Prostate gland (tissue), 2 donors: ENCODE measurements at regions not wholly inside any gene's neighbourhood (a gene's known extent, or its start where the extent isn't known, plus 50 kb on each side); places are given as distances from the start of the nearest gene placed in this dataset.

Source experiments
- DNase-seq: peaks from one replicate; pipeline ENCODE4 v3.0.0-alpha.2; 2019; ENCODE audit warnings: low spot score
- H3K27ac ChIP-seq, 2 donors: fragments of 200-600 bp; sonication (generic); 2 replicates each; pipeline ENCODE4 v1.5.1; 2017 to 2019
- H3K27me3 ChIP-seq: fragments of 200-600 bp; sonication (generic); replicated peaks from 2 replicates; pipeline ENCODE4 v1.5.1; 2019; ENCODE audit not compliant: insufficient read depth
- H3K36me3 ChIP-seq, 2 donors: fragments of 200-600 bp; sonication (generic); 1 replicate in 1 of 2; 2 replicates in 1 of 2; pipeline versions ENCODE4 v1.5.1 to v1.8.1; 2017 to 2019
- H3K4me1 ChIP-seq: fragments of 200-600 bp; sonication (generic); replicated peaks from 2 replicates; pipeline ENCODE4 v1.5.1; 2019
- H3K4me3 ChIP-seq, 2 donors: fragments of 200-600 bp; sonication (generic); 2 replicates each; pipeline ENCODE4 v1.5.1; 2017 to 2019
- H3K9me3 ChIP-seq: fragments of 200-600 bp; sonication (generic); 2 replicates; pipeline ENCODE4 v1.5.1; 2017
- POLR2A ChIP-seq: fragments of 450-650 bp; IDR thresholded peaks from one replicate; pipeline ENCODE4 v1.6.1; 2016; ENCODE audit warnings: antibody characterized with exemption, mild to moderate bottlenecking
- POLR2AphosphoS5 ChIP-seq: sonication (generic); formaldehyde crosslinking; IDR thresholded peaks from one replicate; pipeline ENCODE4 v1.6.1; 2017; ENCODE audit warnings: antibody characterized with exemption
- WGBS: methylation state at CpG from one replicate; pipeline ENCODE4 v1.1.5; 2018; 5-methylcytosine and 5-hydroxymethylcytosine counted together
- intact Hi-C: fragments of 100-400 bp; cut with DNase I; formaldehyde crosslinking; loops from one replicate; pipeline ENCODE4 v1.14.2; 2022
- TF ChIP-seq, protein P1 (sequence below), 4 experiments: fragments of 200-600 bp in 2 of 4; fragments of 450-650 bp in 2 of 4; sonication (generic) in 2 of 4; IDR thresholded peaks; 1 replicate in 3 of 4; 2 replicates in 1 of 4; pipeline ENCODE4 v1.5.1; 2016 to 2019; ENCODE audit warnings: antibody characterized with exemption in 4 of 4, mild to moderate bottlenecking in 2 of 4, moderate library complexity in 2 of 4

GRCh38 chr1:18012686-18013085 is 94.9 kb upstream of the IGSF21 start:
- Histone ChIP-seq H3K4me1 (no peaks in the 10 kb centered on the region), H3K27ac (no peak overlapping the region), H3K36me3 (no peaks in the 10 kb centered on the region), H3K9me3 (no peaks in the 10 kb centered on the region), H3K27me3 (peaks cover 10% of the 10 kb centered on the region), H3K4me3 (no peak overlapping the region)
- no peak for DNase-seq
- 56% methylated on average over 8 of the region's 8 CpGs for WGBS
- TF ChIP-seq POLR2AphosphoS5: no peak
- TF ChIP-seq, protein P1, sequence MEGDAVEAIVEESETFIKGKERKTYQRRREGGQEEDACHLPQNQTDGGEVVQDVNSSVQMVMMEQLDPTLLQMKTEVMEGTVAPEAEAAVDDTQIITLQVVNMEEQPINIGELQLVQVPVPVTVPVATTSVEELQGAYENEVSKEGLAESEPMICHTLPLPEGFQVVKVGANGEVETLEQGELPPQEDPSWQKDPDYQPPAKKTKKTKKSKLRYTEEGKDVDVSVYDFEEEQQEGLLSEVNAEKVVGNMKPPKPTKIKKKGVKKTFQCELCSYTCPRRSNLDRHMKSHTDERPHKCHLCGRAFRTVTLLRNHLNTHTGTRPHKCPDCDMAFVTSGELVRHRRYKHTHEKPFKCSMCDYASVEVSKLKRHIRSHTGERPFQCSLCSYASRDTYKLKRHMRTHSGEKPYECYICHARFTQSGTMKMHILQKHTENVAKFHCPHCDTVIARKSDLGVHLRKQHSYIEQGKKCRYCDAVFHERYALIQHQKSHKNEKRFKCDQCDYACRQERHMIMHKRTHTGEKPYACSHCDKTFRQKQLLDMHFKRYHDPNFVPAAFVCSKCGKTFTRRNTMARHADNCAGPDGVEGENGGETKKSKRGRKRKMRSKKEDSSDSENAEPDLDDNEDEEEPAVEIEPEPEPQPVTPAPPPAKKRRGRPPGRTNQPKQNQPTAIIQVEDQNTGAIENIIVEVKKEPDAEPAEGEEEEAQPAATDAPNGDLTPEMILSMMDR (IDR thresholded peaks at IDR 0.05): no peak
- TF ChIP-seq POLR2A: no peak
- intact Hi-C loops: no loop called here

GRCh38 chr1:18013216-18013615 is 94.4 kb upstream of the IGSF21 start:
- intact Hi-C loops: no loop called here
- TF ChIP-seq POLR2AphosphoS5 (no peak), POLR2A (no peak)
- TF ChIP-seq, protein P1 (IDR thresholded peaks at IDR 0.05): no peak
- 57% methylated on average over 8 of the region's 8 CpGs for WGBS
- Histone ChIP-seq H3K36me3 (no peaks in the 10 kb centered on the region), H3K4me1 (no peaks in the 10 kb centered on the region), H3K4me3 (no peak overlapping the region), H3K9me3 (no peaks in the 10 kb centered on the region), H3K27ac (no peak overlapping the region), H3K27me3 (peaks cover 10% of the 10 kb centered on the region)
- no peak for DNase-seq

DNA sequence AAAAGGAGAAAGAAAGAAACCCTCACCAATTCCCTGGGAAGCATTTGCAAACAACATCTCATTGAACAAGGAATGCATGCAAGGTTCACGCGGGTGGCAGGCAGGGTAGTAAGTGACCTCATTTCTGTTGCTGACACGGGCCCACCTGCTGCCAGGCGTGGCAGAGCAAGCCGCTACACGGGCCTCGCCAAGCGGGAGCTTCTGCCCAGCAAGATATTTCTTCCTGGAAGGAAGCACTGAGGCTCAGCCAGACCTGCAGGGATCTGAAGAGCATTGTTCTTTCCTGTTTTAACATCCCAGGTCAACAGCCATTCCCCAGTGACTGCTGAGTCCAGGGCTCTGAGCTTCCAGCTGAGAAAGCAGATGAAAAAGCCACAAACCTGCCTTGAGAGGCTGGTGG is 91.9 kb upstream of the IGSF21 start:
- DNase-seq: no peak
- Histone ChIP-seq H3K36me3 (no peaks in the 10 kb centered on the region), H3K4me1 (no peaks in the 10 kb centered on the region), H3K27ac (no peak overlapping the region), H3K9me3 (no peaks in the 10 kb centered on the region), H3K27me3 (peaks cover 3% of the 10 kb centered on the region), H3K4me3 (no peak overlapping the region)
- intact Hi-C loops: no loop called here
- 46% methylated on average over 8 of the region's 8 CpGs for WGBS
- TF ChIP-seq POLR2A: no peak
- TF ChIP-seq, protein P1 (IDR thresholded peaks at IDR 0.05): no peak
- no peak for TF ChIP-seq POLR2AphosphoS5

DNA sequence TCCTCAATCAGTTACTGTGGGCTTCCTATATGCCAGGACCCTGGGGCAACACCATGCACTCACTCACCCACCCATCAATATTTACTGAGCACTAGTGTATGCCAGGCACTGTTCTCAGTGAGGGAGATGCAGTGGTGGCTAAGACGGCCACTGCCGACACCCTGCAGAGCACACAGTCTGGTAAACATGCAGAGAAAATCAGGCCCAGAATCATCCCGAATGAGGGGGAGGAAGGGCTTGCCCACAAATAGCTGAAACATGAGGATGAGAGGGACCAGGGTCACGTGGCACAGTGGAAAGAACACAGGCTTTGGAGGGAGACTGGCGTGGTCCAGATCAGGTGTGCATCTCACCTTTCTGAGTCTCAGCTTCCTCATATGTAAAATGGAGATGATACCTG is 89.2 kb upstream of the IGSF21 start:
- WGBS: 38% methylated on average over 5 of the region's 5 CpGs
- intact Hi-C loops: no loop called here
- DNase-seq: no peak
- TF ChIP-seq POLR2A (no peak), POLR2AphosphoS5 (no peak)
- TF ChIP-seq, protein P1 (IDR thresholded peaks at IDR 0.05): no peak
- H3K36me3 ChIP-seq: no peaks in the 10 kb centered on the region
- no peaks in the 10 kb centered on the region for H3K4me1 ChIP-seq
- H3K27me3 ChIP-seq: peaks cover 3% of the 10 kb centered on the region
- H3K4me3 ChIP-seq: no peak overlapping the region
- no peak overlapping the region for H3K27ac ChIP-seq
- H3K9me3 ChIP-seq: no peaks in the 10 kb centered on the region

DNA sequence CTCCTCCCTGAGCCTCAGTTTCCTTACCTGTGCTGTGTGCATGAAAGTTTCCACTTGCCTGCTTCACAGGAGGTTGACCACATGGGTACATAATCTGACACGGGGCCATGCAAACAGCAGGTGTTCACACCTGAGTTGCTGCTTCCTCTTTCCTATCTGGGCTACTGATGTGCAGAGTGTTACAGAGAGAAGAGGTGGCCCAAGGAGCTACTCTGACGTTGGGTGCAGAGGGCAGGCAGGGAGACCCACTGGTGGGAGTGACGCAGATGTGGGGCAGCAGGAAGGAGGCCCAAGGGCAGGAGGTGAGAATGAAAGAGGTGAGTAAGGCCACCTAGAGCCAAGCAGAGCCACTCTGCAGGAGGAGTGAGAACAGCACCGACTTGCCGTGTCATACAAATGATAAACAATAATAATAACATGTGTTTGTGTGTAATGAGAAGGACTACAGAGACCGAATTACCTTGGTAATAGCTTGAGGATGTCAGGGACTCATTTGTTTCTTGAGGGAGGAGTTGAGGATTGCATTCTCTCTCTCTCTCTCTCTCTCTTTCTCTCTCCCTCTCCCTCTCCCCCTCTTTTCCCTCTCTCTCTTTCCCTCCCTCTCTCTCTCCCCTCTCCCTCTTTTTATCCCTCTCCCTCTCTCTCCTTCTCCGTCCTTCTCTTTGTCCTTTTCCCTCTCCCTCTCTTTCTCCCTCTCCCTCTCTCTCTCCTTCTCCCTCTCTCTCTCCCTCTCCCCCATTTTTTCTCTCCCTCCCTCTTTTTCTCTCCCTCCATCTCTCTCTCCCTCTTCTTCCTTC is 87.4 kb upstream of the IGSF21 start:
- 51% methylated on average over 7 of the region's 7 CpGs for WGBS
- intact Hi-C loops: no loop called here
- peaks cover 3% of the 10 kb centered on the region for H3K27me3 ChIP-seq
- no peak overlapping the region for H3K4me3 ChIP-seq
- H3K4me1 ChIP-seq: no peaks in the 10 kb centered on the region
- no peaks in the 10 kb centered on the region for H3K9me3 ChIP-seq
- DNase-seq: no peak
- H3K36me3 ChIP-seq: no peaks in the 10 kb centered on the region
- TF ChIP-seq, protein P1 (IDR thresholded peaks at IDR 0.05): no peak
- no peak for TF ChIP-seq POLR2A
- TF ChIP-seq POLR2AphosphoS5: no peak
- no peak overlapping the region for H3K27ac ChIP-seq
